ENCODE measurements at regions not wholly inside any gene's neighbourhood (a gene's known extent, or its start where the extent isn't known, plus 50 kb on each side); places are given as distances from the start of the nearest gene placed in this dataset.
"Not testable (repeated sequence)": the region's sequence is repeated elsewhere in the genome, so short reads cannot be mapped to it uniquely, and the experiment has no call there.

GRCh38 chr5:17951392-17952169 lies 317.3 kb downstream of the TAF11L14 start:
- H3K4me1 ChIP-seq (ENCODE audit: insufficient read depth, insufficient read length): no peaks in the 10 kb centered on the region
- peak; percentile 55 for DNase-seq (ENCODE audit: low read depth, low spot score)
- TF ChIP-seq ZNF274 (IDR thresholded peaks at IDR 0.05; ENCODE audit: low read depth, low read length) (no peak), SUZ12 (IDR thresholded peaks at IDR 0.05; ENCODE audit: extremely low read depth, insufficient read depth, insufficient read length) (no peak), YY1 (IDR thresholded peaks at IDR 0.05; ENCODE audit: insufficient read depth, insufficient read length) (no peak)
- H3K36me3 ChIP-seq (ENCODE audit: insufficient read depth, insufficient read length, low read length): no peaks in the 10 kb centered on the region
- H3K9ac ChIP-seq (ENCODE audit: insufficient read length, low read depth): peak overlapping the region; percentile 32
- no peaks in the 10 kb centered on the region for H3K9me3 ChIP-seq (ENCODE audit: insufficient read depth, low read length)
- no peaks in the 10 kb centered on the region for H3K27me3 ChIP-seq (ENCODE audit: insufficient read depth, insufficient read length)
- peak overlapping the region; percentile 3 for H3K4me3 ChIP-seq (ENCODE audit: insufficient read length, low read depth)

- H3K4me3 ChIP-seq (ENCODE audit: insufficient read length, low read depth): no peak overlapping the region
- TF ChIP-seq YY1 (IDR thresholded peaks at IDR 0.05; ENCODE audit: insufficient read depth, insufficient read length) (no peak), SUZ12 (IDR thresholded peaks at IDR 0.05; ENCODE audit: extremely low read depth, insufficient read depth, insufficient read length) (no peak), ZNF274 (IDR thresholded peaks at IDR 0.05; ENCODE audit: low read depth, low read length) (no peak)
- H3K9me3 ChIP-seq (ENCODE audit: insufficient read depth, low read length): no peaks in the 10 kb centered on the region
- H3K27me3 ChIP-seq (ENCODE audit: insufficient read depth, insufficient read length): no peaks in the 10 kb centered on the region
- H3K9ac ChIP-seq (ENCODE audit: insufficient read length, low read depth): no peak overlapping the region
- no peaks in the 10 kb centered on the region for H3K4me1 ChIP-seq (ENCODE audit: insufficient read depth, insufficient read length)
- no peak for DNase-seq (ENCODE audit: low read depth, low spot score)
- no peaks in the 10 kb centered on the region for H3K36me3 ChIP-seq (ENCODE audit: insufficient read depth, insufficient read length, low read length)
Measured at GRCh38 chr5:17952231-17952630, 318.0 kb downstream of the TAF11L14 start.

GRCh38 chr5:17964067-17964466 lies 329.8 kb downstream of the TAF11L14 start:
- Histone ChIP-seq H3K4me3 (ENCODE audit: insufficient read length, low read depth) (no peak overlapping the region), H3K27me3 (ENCODE audit: insufficient read depth, insufficient read length) (no peaks in the 10 kb centered on the region), H3K9ac (ENCODE audit: insufficient read length, low read depth) (no peak overlapping the region), H3K4me1 (ENCODE audit: insufficient read depth, insufficient read length) (no peaks in the 10 kb centered on the region), H3K9me3 (ENCODE audit: insufficient read depth, low read length) (no peaks in the 10 kb centered on the region), H3K36me3 (ENCODE audit: insufficient read depth, insufficient read length, low read length) (no peaks in the 10 kb centered on the region)
- TF ChIP-seq ZNF274 (IDR thresholded peaks at IDR 0.05; ENCODE audit: low read depth, low read length) (no peak), YY1 (IDR thresholded peaks at IDR 0.05; ENCODE audit: insufficient read depth, insufficient read length) (no peak), SUZ12 (IDR thresholded peaks at IDR 0.05; ENCODE audit: extremely low read depth, insufficient read depth, insufficient read length) (no peak)
- DNase-seq (ENCODE audit: low read depth, low spot score): no peak

GRCh38 chr5:17966640-17967402 lies 332.6 kb downstream of the TAF11L14 start:
- TF ChIP-seq ZNF274 (IDR thresholded peaks at IDR 0.05; ENCODE audit: low read depth, low read length) (no peak), SUZ12 (IDR thresholded peaks at IDR 0.05; ENCODE audit: extremely low read depth, insufficient read depth, insufficient read length) (no peak), YY1 (IDR thresholded peaks at IDR 0.05; ENCODE audit: insufficient read depth, insufficient read length) (no peak)
- Histone ChIP-seq H3K9ac (ENCODE audit: insufficient read length, low read depth) (no peak overlapping the region), H3K36me3 (ENCODE audit: insufficient read depth, insufficient read length, low read length) (no peaks in the 10 kb centered on the region), H3K4me1 (ENCODE audit: insufficient read depth, insufficient read length) (no peaks in the 10 kb centered on the region), H3K4me3 (ENCODE audit: insufficient read length, low read depth) (no peak overlapping the region), H3K9me3 (ENCODE audit: insufficient read depth, low read length) (no peaks in the 10 kb centered on the region), H3K27me3 (ENCODE audit: insufficient read depth, insufficient read length) (no peaks in the 10 kb centered on the region)
- no peak for DNase-seq (ENCODE audit: low read depth, low spot score)

DNA sequence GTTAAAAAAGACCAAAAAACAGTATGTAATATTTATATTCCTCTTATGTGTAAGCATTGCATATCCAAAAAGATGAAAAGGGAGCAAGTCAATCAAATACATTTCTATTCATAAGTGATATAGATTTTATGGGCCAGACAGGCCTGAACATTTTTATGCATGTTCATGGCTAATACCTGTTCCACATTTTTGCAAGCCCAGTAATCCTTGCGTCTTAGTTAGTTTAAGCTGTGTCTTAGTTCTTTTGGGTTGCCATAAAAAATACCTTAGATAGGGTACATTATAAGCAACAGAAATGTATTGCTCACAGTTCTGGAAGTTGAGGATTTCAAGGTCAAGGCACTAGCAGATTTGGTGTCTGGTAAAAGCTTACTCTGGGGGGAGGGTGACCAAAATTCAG lies 342.1 kb downstream of the TAF11L14 start:
- H3K9ac ChIP-seq (ENCODE audit: insufficient read length, low read depth): no peak overlapping the region
- H3K36me3 ChIP-seq (ENCODE audit: insufficient read depth, insufficient read length, low read length): no peaks in the 10 kb centered on the region

GRCh38 chr5:17978954-17979353 lies 344.7 kb downstream of the TAF11L14 start:
- Histone ChIP-seq H3K36me3 (ENCODE audit: insufficient read depth, insufficient read length, low read length) (no peaks in the 10 kb centered on the region), H3K4me1 (ENCODE audit: insufficient read depth, insufficient read length) (no peaks in the 10 kb centered on the region), H3K27me3 (ENCODE audit: insufficient read depth, insufficient read length) (no peaks in the 10 kb centered on the region), H3K9me3 (ENCODE audit: insufficient read depth, low read length) (no peaks in the 10 kb centered on the region), H3K9ac (ENCODE audit: insufficient read length, low read depth) (no peak overlapping the region), H3K4me3 (ENCODE audit: insufficient read length, low read depth) (no peak overlapping the region)
- TF ChIP-seq YY1 (IDR thresholded peaks at IDR 0.05; ENCODE audit: insufficient read depth, insufficient read length): no peak
- no peak for TF ChIP-seq ZNF274 (IDR thresholded peaks at IDR 0.05; ENCODE audit: low read depth, low read length)
- no peak for TF ChIP-seq SUZ12 (IDR thresholded peaks at IDR 0.05; ENCODE audit: extremely low read depth, insufficient read depth, insufficient read length)
- no peak for DNase-seq (ENCODE audit: low read depth, low spot score)

More for the DNA sequence above, 342.1 kb downstream of the TAF11L14 start:
- H3K4me3 ChIP-seq (ENCODE audit: insufficient read length, low read depth): no peak overlapping the region
- TF ChIP-seq ZNF274 (IDR thresholded peaks at IDR 0.05; ENCODE audit: low read depth, low read length) (no peak), YY1 (IDR thresholded peaks at IDR 0.05; ENCODE audit: insufficient read depth, insufficient read length) (no peak), SUZ12 (IDR thresholded peaks at IDR 0.05; ENCODE audit: extremely low read depth, insufficient read depth, insufficient read length) (no peak)
- H3K9me3 ChIP-seq (ENCODE audit: insufficient read depth, low read length): no peaks in the 10 kb centered on the region
- H3K4me1 ChIP-seq (ENCODE audit: insufficient read depth, insufficient read length): no peaks in the 10 kb centered on the region
- no peak for DNase-seq (ENCODE audit: low read depth, low spot score)
- H3K27me3 ChIP-seq (ENCODE audit: insufficient read depth, insufficient read length): no peaks in the 10 kb centered on the region

DNA sequence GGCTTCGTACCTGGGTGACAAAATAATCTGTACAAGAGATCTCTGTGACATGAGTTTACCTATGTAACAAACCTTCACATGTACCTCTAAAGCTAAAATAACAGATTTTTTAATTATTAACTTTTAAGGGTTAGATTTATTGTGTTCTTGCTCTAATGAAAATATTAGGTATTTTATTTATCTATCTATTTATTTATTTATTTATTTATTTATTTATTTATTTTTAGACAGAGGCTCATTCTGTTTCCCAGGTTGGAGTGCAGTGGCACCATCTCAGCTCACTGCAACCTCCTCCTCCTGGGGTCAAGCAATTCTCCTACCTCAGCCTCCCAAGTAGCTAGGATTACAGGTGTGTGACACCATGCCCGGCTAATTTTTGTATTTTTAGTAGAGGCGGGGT lies 348.4 kb downstream of the TAF11L14 start:
- not testable (repeated sequence) for H3K36me3 ChIP-seq (ENCODE audit: insufficient read depth, insufficient read length, low read length); DNase-seq (ENCODE audit: low read depth, low spot score); H3K9ac ChIP-seq (ENCODE audit: insufficient read length, low read depth); H3K4me3 ChIP-seq (ENCODE audit: insufficient read length, low read depth); H3K4me1 ChIP-seq (ENCODE audit: insufficient read depth, insufficient read length); H3K9me3 ChIP-seq (ENCODE audit: insufficient read depth, low read length); H3K27me3 ChIP-seq (ENCODE audit: insufficient read depth, insufficient read length)

All from NT2/D1 (cell line).